ENCODE measurements at regions not wholly inside any gene's neighbourhood (a gene's known extent, or its start where the extent isn't known, plus 50 kb on each side); places are given as distances from the start of the nearest gene placed in this dataset.
"Not testable (repeated sequence)": the region's sequence is repeated elsewhere in the genome, so short reads cannot be mapped to it uniquely, and the experiment has no call there.

GRCh38 chr2:155494744-155495143 is 796.2 kb downstream of the KCNJ3 start:
- Mint-ChIP-seq H3K4me3 (no peak overlapping the region), H3K27me3 (ENCODE audit: low read depth) (no peaks in the 10 kb centered on the region), H3K36me3 (ENCODE audit: low read depth) (no peaks in the 10 kb centered on the region), H3K27ac (no peak overlapping the region), H3K9me3 (peaks cover 2% of the 10 kb centered on the region), H3K4me1 (ENCODE audit: low read depth) (no peaks in the 10 kb centered on the region)
- CTCF ChIA-PET = no interaction called here
- DNase-seq = no peak
- intact Hi-C loops (cut with micrococcal nuclease) = no loop called here

- Mint-ChIP-seq H3K4me3 (no peak overlapping the region), H3K4me1 (ENCODE audit: low read depth) (no peaks in the 10 kb centered on the region), H3K36me3 (ENCODE audit: low read depth) (no peaks in the 10 kb centered on the region)
These were observed 786.8 kb downstream of the KCNJ3 start for GRCh38 chr2:155485141-155485842.

GRCh38 chr2:155481141-155481540 is 782.6 kb downstream of the KCNJ3 start:
- Mint-ChIP-seq H3K4me3 (no peak overlapping the region), H3K4me1 (ENCODE audit: low read depth) (no peaks in the 10 kb centered on the region), H3K36me3 (ENCODE audit: low read depth) (no peaks in the 10 kb centered on the region), H3K27ac (no peak overlapping the region), H3K9me3 (no peaks in the 10 kb centered on the region), H3K27me3 (ENCODE audit: low read depth) (no peaks in the 10 kb centered on the region)
- CTCF ChIA-PET = no interaction called here
- no peak for DNase-seq
- intact Hi-C loops (cut with micrococcal nuclease) = no loop called here

More at GRCh38 chr2:155485141-155485842, 786.8 kb downstream of the KCNJ3 start:
- Mint-ChIP-seq H3K27me3 (ENCODE audit: low read depth) (no peaks in the 10 kb centered on the region), H3K27ac (no peak overlapping the region), H3K9me3 (no peaks in the 10 kb centered on the region)
- intact Hi-C loops (cut with micrococcal nuclease) = no loop called here
- CTCF ChIA-PET = no interaction called here
- no peak for DNase-seq

- DNase-seq; H3K27me3 Mint-ChIP-seq (ENCODE audit: low read depth); intact Hi-C loops (cut with micrococcal nuclease); H3K27ac Mint-ChIP-seq; CTCF ChIA-PET; H3K4me1 Mint-ChIP-seq (ENCODE audit: low read depth); H3K9me3 Mint-ChIP-seq; H3K36me3 Mint-ChIP-seq (ENCODE audit: low read depth); H3K4me3 Mint-ChIP-seq: not testable (repeated sequence)
These were observed 773.5 kb downstream of the KCNJ3 start for GRCh38 chr2:155472018-155472417.

GRCh38 chr2:155456222-155456621 is 757.7 kb downstream of the KCNJ3 start:
- Mint-ChIP-seq H3K9me3 (no peaks in the 10 kb centered on the region), H3K4me3 (no peak overlapping the region), H3K27me3 (ENCODE audit: low read depth) (no peaks in the 10 kb centered on the region), H3K27ac (no peak overlapping the region), H3K36me3 (ENCODE audit: low read depth) (no peaks in the 10 kb centered on the region), H3K4me1 (ENCODE audit: low read depth) (no peaks in the 10 kb centered on the region)
- intact Hi-C loops (cut with micrococcal nuclease) = no loop called here
- no peak for DNase-seq
- CTCF ChIA-PET = no interaction called here

GRCh38 chr2:155442755-155443372 is 744.4 kb downstream of the KCNJ3 start:
- intact Hi-C loops (cut with micrococcal nuclease) = no loop called here
- H3K4me3 Mint-ChIP-seq = no peak overlapping the region

GRCh38 chr2:155442088-155442487 is 743.6 kb downstream of the KCNJ3 start:
- H3K4me1 Mint-ChIP-seq (ENCODE audit: low read depth) = no peaks in the 10 kb centered on the region
- H3K36me3 Mint-ChIP-seq (ENCODE audit: low read depth) = no peaks in the 10 kb centered on the region
- peaks cover 16% of the 10 kb centered on the region for H3K9me3 Mint-ChIP-seq
- H3K4me3 Mint-ChIP-seq = no peak overlapping the region
- H3K27me3 Mint-ChIP-seq (ENCODE audit: low read depth) = no peaks in the 10 kb centered on the region
- CTCF ChIA-PET = interaction anchor here (0.6 kb wide), 1 partner anchor 465 kb away, joined by 3 read pairs; no protein-coding TSS in a partner anchor
- H3K27ac Mint-ChIP-seq = no peak overlapping the region
- no peak for DNase-seq
- intact Hi-C loops (cut with micrococcal nuclease) = no loop called here

More at GRCh38 chr2:155442755-155443372, 744.4 kb downstream of the KCNJ3 start:
- H3K27ac Mint-ChIP-seq = no peak overlapping the region
- H3K36me3 Mint-ChIP-seq (ENCODE audit: low read depth) = no peaks in the 10 kb centered on the region
- no peaks in the 10 kb centered on the region for H3K4me1 Mint-ChIP-seq (ENCODE audit: low read depth)
- CTCF ChIA-PET = no interaction called here
- DNase-seq = no peak
- H3K9me3 Mint-ChIP-seq = peaks cover 10% of the 10 kb centered on the region
- no peaks in the 10 kb centered on the region for H3K27me3 Mint-ChIP-seq (ENCODE audit: low read depth)

GRCh38 chr2:155431004-155431507 is 732.6 kb downstream of the KCNJ3 start:
- H3K36me3 Mint-ChIP-seq (ENCODE audit: low read depth) = no peaks in the 10 kb centered on the region

GRCh38 chr2:155427470-155427869 is 729.0 kb downstream of the KCNJ3 start:
- H3K27me3 Mint-ChIP-seq (ENCODE audit: low read depth) = peaks cover 3% of the 10 kb centered on the region
- intact Hi-C loops (cut with micrococcal nuclease) = no loop called here
- no peak overlapping the region for H3K27ac Mint-ChIP-seq
- H3K4me1 Mint-ChIP-seq (ENCODE audit: low read depth) = no peaks in the 10 kb centered on the region
- CTCF ChIA-PET = no interaction called here
- DNase-seq = no peak
- H3K4me3 Mint-ChIP-seq = no peak overlapping the region
- H3K9me3 Mint-ChIP-seq = peaks cover 3% of the 10 kb centered on the region
- H3K36me3 Mint-ChIP-seq (ENCODE audit: low read depth) = no peaks in the 10 kb centered on the region

More at GRCh38 chr2:155431004-155431507, 732.6 kb downstream of the KCNJ3 start:
- CTCF ChIA-PET = no interaction called here
- no peak overlapping the region for H3K27ac Mint-ChIP-seq
- no peak for DNase-seq
- intact Hi-C loops (cut with micrococcal nuclease) = no loop called here
- peaks cover 3% of the 10 kb centered on the region for H3K9me3 Mint-ChIP-seq
- no peaks in the 10 kb centered on the region for H3K4me1 Mint-ChIP-seq (ENCODE audit: low read depth)
- H3K27me3 Mint-ChIP-seq (ENCODE audit: low read depth) = peaks cover 3% of the 10 kb centered on the region
- no peak overlapping the region for H3K4me3 Mint-ChIP-seq

GRCh38 chr2:155424518-155424917 is 726.0 kb downstream of the KCNJ3 start:
- Mint-ChIP-seq H3K27ac (no peak overlapping the region), H3K4me1 (ENCODE audit: low read depth) (no peaks in the 10 kb centered on the region), H3K27me3 (ENCODE audit: low read depth) (peaks cover 3% of the 10 kb centered on the region), H3K9me3 (peaks cover 3% of the 10 kb centered on the region), H3K36me3 (ENCODE audit: low read depth) (no peaks in the 10 kb centered on the region), H3K4me3 (no peak overlapping the region)
- intact Hi-C loops (cut with micrococcal nuclease) = no loop called here
- DNase-seq = no peak
- CTCF ChIA-PET = no interaction called here

GRCh38 chr2:155418753-155419152 is 720.3 kb downstream of the KCNJ3 start:
- Mint-ChIP-seq H3K4me3 (no peak overlapping the region), H3K27me3 (ENCODE audit: low read depth) (no peaks in the 10 kb centered on the region), H3K36me3 (ENCODE audit: low read depth) (no peaks in the 10 kb centered on the region), H3K27ac (no peak overlapping the region), H3K9me3 (no peaks in the 10 kb centered on the region), H3K4me1 (ENCODE audit: low read depth) (no peaks in the 10 kb centered on the region)
- DNase-seq = no peak
- intact Hi-C loops (cut with micrococcal nuclease) = no loop called here
- CTCF ChIA-PET = no interaction called here

GRCh38 chr2:155412598-155412997 is 714.1 kb downstream of the KCNJ3 start:
- DNase-seq = no peak
- CTCF ChIA-PET = no interaction called here
- Mint-ChIP-seq H3K36me3 (ENCODE audit: low read depth) (no peaks in the 10 kb centered on the region), H3K4me1 (ENCODE audit: low read depth) (no peaks in the 10 kb centered on the region), H3K9me3 (no peaks in the 10 kb centered on the region), H3K27me3 (ENCODE audit: low read depth) (no peaks in the 10 kb centered on the region), H3K4me3 (no peak overlapping the region), H3K27ac (no peak overlapping the region)
- intact Hi-C loops (cut with micrococcal nuclease) = no loop called here

- H3K4me3 Mint-ChIP-seq = no peak overlapping the region
- CTCF ChIA-PET = interaction anchor here (1.1 kb wide), 1 partner anchor 29 kb away, joined by 3 read pairs; no protein-coding TSS in a partner anchor
- no peak overlapping the region for H3K27ac Mint-ChIP-seq
- H3K36me3 Mint-ChIP-seq (ENCODE audit: low read depth) = no peaks in the 10 kb centered on the region
- no peaks in the 10 kb centered on the region for H3K27me3 Mint-ChIP-seq (ENCODE audit: low read depth)
- intact Hi-C loops (cut with micrococcal nuclease) = no loop called here
- H3K4me1 Mint-ChIP-seq (ENCODE audit: low read depth) = no peaks in the 10 kb centered on the region
- peaks cover 19% of the 10 kb centered on the region for H3K9me3 Mint-ChIP-seq
- no peak for DNase-seq
These were observed 706.0 kb downstream of the KCNJ3 start for GRCh38 chr2:155404433-155405002.
